A549 (cell line): ENCODE measurements at regions not wholly inside any gene's neighbourhood (a gene's known extent, or its start where the extent isn't known, plus 50 kb on each side); places are given as distances from the start of the nearest gene placed in this dataset.

Experiments
- CBX2 ChIP-seq: fragments of 200-600 bp; sonication (generic); IDR thresholded peaks from 2 replicates; pipeline ENCODE4 v1.6.1; 2016; ENCODE audit warnings: low read depth, mild to moderate bottlenecking, borderline replicate concordance
- CBX8 ChIP-seq: fragments of 200-600 bp; sonication (generic); IDR thresholded peaks from 2 replicates; pipeline ENCODE4 v1.6.1; 2016
- CEBPB ChIP-seq, 2 experiments: fragments of >200 bp in 1 of 2; sonication (Bioruptor Twin) in 1 of 2; formaldehyde crosslinking in 1 of 2; IDR thresholded peaks; 2 replicates each; pipeline ENCODE4 v1.6.1; 2012 to 2016
- CTCF ChIP-seq: fragments of >200 bp; sonication (Bioruptor Twin); formaldehyde crosslinking; IDR thresholded peaks from 3 replicates; pipeline ENCODE4 v1.5.1; 2016
- E2F6 ChIP-seq: IDR thresholded peaks from 2 replicates; pipeline ENCODE4 v1.6.1; 2012; ENCODE audit warnings: low read depth, borderline replicate concordance
- EHMT2 ChIP-seq: fragments of 200-600 bp; sonication (generic); IDR thresholded peaks from 2 replicates; pipeline ENCODE4 v1.6.1; 2016; ENCODE audit warnings: antibody characterized with exemption, low read depth, mild to moderate bottlenecking, moderate library complexity
- GATA3 ChIP-seq: IDR thresholded peaks from 2 replicates; pipeline ENCODE4 v1.6.1; 2012; ENCODE audit warnings: borderline replicate concordance
- HDAC2 ChIP-seq: fragments of 200-600 bp; sonication (generic); IDR thresholded peaks from 2 replicates; pipeline ENCODE4 v1.6.1; 2016
- HES2 ChIP-seq: fragments of >200 bp; sonication (Bioruptor Twin); formaldehyde crosslinking; IDR thresholded peaks from 2 replicates; pipeline ENCODE4 v1.6.1; 2016
- HOXA7 ChIP-seq: fragments of 250-450 bp; sonication (Bioruptor Pico); IDR thresholded peaks from 2 replicates; pipeline ENCODE4 v1.5.0; 2020; ENCODE audit warnings: mild to moderate bottlenecking, moderate library complexity
- HOXB5 ChIP-seq: fragments of 250-450 bp; sonication (Bioruptor Pico); IDR thresholded peaks from 2 replicates; pipeline ENCODE4 v1.5.0; 2020; ENCODE audit warnings: mild to moderate bottlenecking, moderate library complexity
- MAFK ChIP-seq: fragments of 450-650 bp; IDR thresholded peaks from 2 replicates; pipeline ENCODE4 v1.6.1; 2014; ENCODE audit not compliant: partially characterized antibody
- NFE2L2 ChIP-seq: fragments of 150-350 bp; conservative IDR thresholded peaks from 2 replicates; pipeline ENCODE4 v1.6.1; 2014; ENCODE audit warnings: low read length
- PHF8 ChIP-seq: fragments of 200-600 bp; sonication (generic); IDR thresholded peaks from 2 replicates; pipeline ENCODE4 v1.6.1; 2016; ENCODE audit warnings: low read depth, mild to moderate bottlenecking, antibody characterized with exemption, moderate library complexity, borderline replicate concordance
- POLR2AphosphoS2 ChIP-seq: conservative IDR thresholded peaks from 2 replicates; pipeline ENCODE4 v1.6.1; 2012; ENCODE audit warnings: low read length, improper control_type of control experiment, inconsistent platforms
- RAD21 ChIP-seq, 2 experiments: fragments of >200 bp in 1 of 2; sonication (Bioruptor Twin) in 1 of 2; formaldehyde crosslinking in 1 of 2; IDR thresholded peaks in 1 of 2; conservative IDR thresholded peaks in 1 of 2; 2 replicates in 1 of 2; 3 replicates in 1 of 2; pipeline ENCODE4 v1.6.1; 2012 to 2018; ENCODE audit warnings: inconsistent platforms in 1 of 2
- SMC3 ChIP-seq: fragments of >200 bp; sonication (Bioruptor Twin); formaldehyde crosslinking; IDR thresholded peaks from 3 replicates; pipeline ENCODE4 v1.6.1; 2018; ENCODE audit warnings: inconsistent platforms
- TFCP2L1 ChIP-seq: fragments of 250-450 bp; sonication (Bioruptor Pico); IDR thresholded peaks from 2 replicates; pipeline ENCODE4 v1.5.0; 2021; ENCODE audit warnings: mild to moderate bottlenecking
- ZC3H11A ChIP-seq: fragments of 450-650 bp; IDR thresholded peaks from 2 replicates; pipeline ENCODE4 v1.6.1; 2014; ENCODE audit warnings: antibody characterized with exemption, mild to moderate bottlenecking
- ZSCAN20 ChIP-seq: fragments of 250-450 bp; sonication (Bioruptor Pico); IDR thresholded peaks from 2 replicates; pipeline ENCODE4 v1.8.0; 2022; ENCODE audit warnings: mild to moderate bottlenecking, moderate library complexity
- TF ChIP-seq, protein P1 (sequence below): fragments of 200-600 bp; sonication (generic); IDR thresholded peaks from 2 replicates; pipeline ENCODE4 v1.6.1; 2016; ENCODE audit warnings: antibody characterized with exemption, mild to moderate bottlenecking, moderate library complexity

DNA sequence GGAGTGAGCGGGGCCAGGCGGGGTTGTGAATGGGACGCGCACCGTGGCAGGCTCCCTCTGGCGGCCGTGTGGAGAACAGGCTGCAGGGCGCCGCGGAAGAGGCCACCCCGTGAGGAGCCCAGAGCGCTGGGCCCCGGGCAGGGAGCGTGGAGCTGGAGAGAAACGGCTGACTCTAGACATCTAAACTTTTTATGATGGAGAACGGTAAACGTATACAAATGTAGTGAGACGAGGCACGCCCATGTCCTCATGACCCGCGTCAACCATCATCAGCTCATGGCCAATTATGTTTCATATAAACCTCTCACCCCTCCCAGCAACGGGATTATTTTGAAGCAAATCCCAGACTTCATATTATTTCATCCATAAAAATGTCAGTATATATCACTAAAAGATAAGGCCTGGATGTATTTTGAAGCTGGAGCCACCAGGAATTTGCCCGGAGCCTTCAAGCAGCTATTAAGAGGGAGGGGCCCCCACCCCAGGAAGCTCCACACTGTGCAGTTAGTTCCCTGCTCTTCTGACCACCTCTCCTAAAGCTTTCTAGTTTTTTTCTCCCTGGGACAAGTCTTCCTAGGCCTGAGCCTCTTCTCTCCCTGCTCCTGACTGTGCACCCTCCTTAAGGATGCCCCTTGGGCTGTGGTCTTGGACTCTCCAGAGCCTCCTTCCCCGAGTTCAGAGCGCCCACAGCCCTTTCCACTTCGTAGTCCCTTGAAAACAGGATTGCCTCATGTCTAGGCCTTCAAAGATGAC lies 149.5 kb downstream of the SMAD6 start (continued):
- TF ChIP-seq CTCF (peak; percentile 93), E2F6 (peak; percentile 52; the same call in 1 of the 2 replicates), EHMT2 (no peak), HOXA7 (no peak), HES2 (no peak), PHF8 (no peak), HDAC2 (no peak), POLR2AphosphoS2 (no peak), ZSCAN20 (CRISPR knock-in tag) (no peak), ZC3H11A (no peak), GATA3 (peak; percentile 43), NFE2L2 (no peak), CEBPB (IDR thresholded peaks at IDR 0.05) (no peak), SMC3 (peak; percentile 99), RAD21 (conservative IDR thresholded peaks at IDR 0.05 in 1 of 2, IDR thresholded peaks at IDR 0.05 in 1 of 2) (peak; percentile 83 to 93), TFCP2L1 (CRISPR knock-in tag) (no peak), MAFK (no peak), CBX8 (no peak), CBX2 (no peak), HOXB5 (CRISPR knock-in tag) (no peak)
- TF ChIP-seq, protein P1, sequence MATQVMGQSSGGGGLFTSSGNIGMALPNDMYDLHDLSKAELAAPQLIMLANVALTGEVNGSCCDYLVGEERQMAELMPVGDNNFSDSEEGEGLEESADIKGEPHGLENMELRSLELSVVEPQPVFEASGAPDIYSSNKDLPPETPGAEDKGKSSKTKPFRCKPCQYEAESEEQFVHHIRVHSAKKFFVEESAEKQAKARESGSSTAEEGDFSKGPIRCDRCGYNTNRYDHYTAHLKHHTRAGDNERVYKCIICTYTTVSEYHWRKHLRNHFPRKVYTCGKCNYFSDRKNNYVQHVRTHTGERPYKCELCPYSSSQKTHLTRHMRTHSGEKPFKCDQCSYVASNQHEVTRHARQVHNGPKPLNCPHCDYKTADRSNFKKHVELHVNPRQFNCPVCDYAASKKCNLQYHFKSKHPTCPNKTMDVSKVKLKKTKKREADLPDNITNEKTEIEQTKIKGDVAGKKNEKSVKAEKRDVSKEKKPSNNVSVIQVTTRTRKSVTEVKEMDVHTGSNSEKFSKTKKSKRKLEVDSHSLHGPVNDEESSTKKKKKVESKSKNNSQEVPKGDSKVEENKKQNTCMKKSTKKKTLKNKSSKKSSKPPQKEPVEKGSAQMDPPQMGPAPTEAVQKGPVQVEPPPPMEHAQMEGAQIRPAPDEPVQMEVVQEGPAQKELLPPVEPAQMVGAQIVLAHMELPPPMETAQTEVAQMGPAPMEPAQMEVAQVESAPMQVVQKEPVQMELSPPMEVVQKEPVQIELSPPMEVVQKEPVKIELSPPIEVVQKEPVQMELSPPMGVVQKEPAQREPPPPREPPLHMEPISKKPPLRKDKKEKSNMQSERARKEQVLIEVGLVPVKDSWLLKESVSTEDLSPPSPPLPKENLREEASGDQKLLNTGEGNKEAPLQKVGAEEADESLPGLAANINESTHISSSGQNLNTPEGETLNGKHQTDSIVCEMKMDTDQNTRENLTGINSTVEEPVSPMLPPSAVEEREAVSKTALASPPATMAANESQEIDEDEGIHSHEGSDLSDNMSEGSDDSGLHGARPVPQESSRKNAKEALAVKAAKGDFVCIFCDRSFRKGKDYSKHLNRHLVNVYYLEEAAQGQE: no peak
- TF ChIP-seq, all 56 proteins: peak for 7
